Kidney (tissue), 13 donors: ENCODE measurements at regions not wholly inside any gene's neighbourhood (a gene's known extent, or its start where the extent isn't known, plus 50 kb on each side); places are given as distances from the start of the nearest gene placed in this dataset.

Source experiments
- DNase-seq, 5 donors: peaks; one replicate each; pipeline ENCODE4 v3.0.0-alpha.2; 2013 to 2020
- FAIRE-seq: peaks from 2 replicates; lab custom pipeline; 2012; peaks lifted over from hg19 to GRCh38; lab: Jason Lieb, UNC
- H3K27ac ChIP-seq, 2 donors: one replicate each; pipeline ENCODE4 v1.7.0; 2013; ENCODE audit warnings: low read depth in 2 of 2, low read length in 2 of 2, inconsistent platforms in 1 of 2
- H3K27me3 ChIP-seq: one replicate; pipeline ENCODE4 v1.7.1; 2013; ENCODE audit warnings: low read length, inconsistent platforms; ENCODE audit not compliant: control insufficient read depth, insufficient read depth
- H3K36me3 ChIP-seq, 3 donors: one replicate each; pipeline versions ENCODE4 v1.7.0 to v1.7.1; 2013; ENCODE audit warnings: low read length in 3 of 3, control low read depth in 1 of 3, inconsistent platforms in 1 of 3; ENCODE audit not compliant: insufficient read depth in 3 of 3, control insufficient read depth in 2 of 3
- H3K4me1 ChIP-seq, 3 donors: one replicate each; pipeline versions ENCODE4 v1.7.0 to v1.7.1; 2013; ENCODE audit warnings: low read length in 3 of 3, inconsistent platforms in 1 of 3, low read depth in 1 of 3; ENCODE audit not compliant: control insufficient read depth in 2 of 3, insufficient read depth in 2 of 3
- H3K4me3 ChIP-seq, 3 donors: one replicate each; pipeline versions ENCODE4 v1.7.0 to v1.8.1; 2013; ENCODE audit warnings: low read length in 3 of 3, control low read depth in 1 of 3, inconsistent platforms in 1 of 3
- H3K9ac ChIP-seq, 3 donors: one replicate each; pipeline versions ENCODE4 v1.7.0 to v1.7.1; 2013; ENCODE audit warnings: low read length in 3 of 3, control low read depth in 1 of 3, inconsistent platforms in 1 of 3
- H3K9me3 ChIP-seq, 3 donors: one replicate each; pipeline versions ENCODE4 v1.7.0 to v1.7.1; 2013; ENCODE audit warnings: low read length in 3 of 3, control low read depth in 1 of 3, inconsistent platforms in 1 of 3; ENCODE audit not compliant: control insufficient read depth in 2 of 3, insufficient read depth in 1 of 3
- intact Hi-C: fragments of 100-400 bp; cut with DNase I; formaldehyde crosslinking; loops from one replicate; pipeline ENCODE4 v1.11.1; 2022
- TF ChIP-seq, protein P1 (sequence below): IDR thresholded peaks from 3 replicates; pipeline ENCODE4 v1.5.1; 2012; ENCODE audit warnings: mild to moderate bottlenecking, moderate library complexity, borderline replicate concordance; ENCODE audit not compliant: insufficient read depth; ENCODE audit errors: extremely low read depth
- donor health status: control.
- donor health status: control.
- donor health status: control.
- donor health status: control.
- donor health status: control.
- donor health status: DM: yes; HTN: yes; CAD: no.
- donor health status: Normal renal cell carcinoma (clear cell type).

DNA sequence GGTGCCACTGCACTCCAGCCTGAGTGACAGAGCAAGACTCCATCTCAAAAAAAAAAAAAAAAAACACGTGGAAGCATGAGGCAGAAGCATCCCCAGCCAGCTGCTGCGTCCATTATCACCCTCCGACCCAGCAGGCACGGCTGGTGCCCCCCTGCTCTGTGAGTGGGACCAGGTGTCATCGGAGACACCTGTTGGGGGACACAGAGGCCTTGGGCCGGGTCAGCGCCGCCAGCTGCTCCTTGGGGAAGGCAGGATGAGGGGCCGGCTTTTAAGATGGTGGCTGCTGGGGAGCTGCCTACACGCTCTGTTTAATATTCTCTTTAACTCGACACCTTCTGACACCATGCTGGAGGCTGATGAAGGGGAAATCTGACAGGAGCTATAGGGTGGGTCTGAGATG, 80.2 kb upstream of the RUFY1 start:
- intact Hi-C loops = no loop called here
- Histone ChIP-seq H3K4me1 (no peaks in the 10 kb centered on the region), H3K36me3 (no peaks in the 10 kb centered on the region), H3K27ac (no peak overlapping the region), H3K27me3 (no peaks in the 10 kb centered on the region), H3K9me3 (no peaks in the 10 kb centered on the region), H3K9ac (no peak overlapping the region), H3K4me3 (no peak overlapping the region)
- FAIRE-seq = no peak
- TF ChIP-seq, protein P1, sequence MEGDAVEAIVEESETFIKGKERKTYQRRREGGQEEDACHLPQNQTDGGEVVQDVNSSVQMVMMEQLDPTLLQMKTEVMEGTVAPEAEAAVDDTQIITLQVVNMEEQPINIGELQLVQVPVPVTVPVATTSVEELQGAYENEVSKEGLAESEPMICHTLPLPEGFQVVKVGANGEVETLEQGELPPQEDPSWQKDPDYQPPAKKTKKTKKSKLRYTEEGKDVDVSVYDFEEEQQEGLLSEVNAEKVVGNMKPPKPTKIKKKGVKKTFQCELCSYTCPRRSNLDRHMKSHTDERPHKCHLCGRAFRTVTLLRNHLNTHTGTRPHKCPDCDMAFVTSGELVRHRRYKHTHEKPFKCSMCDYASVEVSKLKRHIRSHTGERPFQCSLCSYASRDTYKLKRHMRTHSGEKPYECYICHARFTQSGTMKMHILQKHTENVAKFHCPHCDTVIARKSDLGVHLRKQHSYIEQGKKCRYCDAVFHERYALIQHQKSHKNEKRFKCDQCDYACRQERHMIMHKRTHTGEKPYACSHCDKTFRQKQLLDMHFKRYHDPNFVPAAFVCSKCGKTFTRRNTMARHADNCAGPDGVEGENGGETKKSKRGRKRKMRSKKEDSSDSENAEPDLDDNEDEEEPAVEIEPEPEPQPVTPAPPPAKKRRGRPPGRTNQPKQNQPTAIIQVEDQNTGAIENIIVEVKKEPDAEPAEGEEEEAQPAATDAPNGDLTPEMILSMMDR = no peak
- peak in 2 of 5 donors; percentile 18 to 19 for DNase-seq

GRCh38 chr5:179468696-179469095, 81.7 kb upstream of the RUFY1 start:
- FAIRE-seq = no peak
- intact Hi-C loops = no loop called here
- no peaks in the 10 kb centered on the region for H3K4me1 ChIP-seq
- no peak for DNase-seq
- no peak overlapping the region for H3K9ac ChIP-seq
- no peak overlapping the region for H3K4me3 ChIP-seq
- no peaks in the 10 kb centered on the region for H3K27me3 ChIP-seq
- no peaks in the 10 kb centered on the region for H3K36me3 ChIP-seq
- H3K9me3 ChIP-seq = no peaks in the 10 kb centered on the region
- TF ChIP-seq, protein P1 = no peak
- H3K27ac ChIP-seq = no peak overlapping the region

- Histone ChIP-seq H3K4me1 (no peaks in the 10 kb centered on the region), H3K4me3 (no peak overlapping the region), H3K27me3 (no peaks in the 10 kb centered on the region), H3K9me3 (no peaks in the 10 kb centered on the region), H3K27ac (no peak overlapping the region), H3K36me3 (no peaks in the 10 kb centered on the region), H3K9ac (no peak overlapping the region)
- TF ChIP-seq, protein P1 = no peak
- intact Hi-C loops = no loop called here
- FAIRE-seq (no peak), DNase-seq (no peak)
Measured at GRCh38 chr5:179467441-179467840, 82.9 kb upstream of the RUFY1 start.

DNA sequence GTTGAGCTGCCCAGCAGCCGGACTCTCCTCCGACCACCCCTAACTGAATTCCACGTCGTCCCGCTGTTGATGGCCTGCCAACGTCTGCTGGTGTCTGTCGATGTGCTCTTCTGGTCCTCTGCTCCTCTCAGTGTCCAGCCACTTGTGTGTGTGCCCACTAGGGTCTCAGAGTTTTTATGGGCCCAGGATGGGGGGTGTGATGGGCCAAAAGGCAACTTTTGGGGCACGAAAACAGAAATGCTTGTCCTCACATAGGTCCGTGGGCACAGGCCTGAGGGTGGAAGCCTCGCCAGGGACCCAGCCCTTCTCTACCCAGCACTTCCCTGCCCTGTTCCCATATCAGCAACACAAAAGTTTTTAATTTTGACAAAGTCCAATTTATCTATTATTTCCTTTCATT, 85.7 kb upstream of the RUFY1 start:
- TF ChIP-seq, protein P1 = no peak
- H3K36me3 ChIP-seq = no peaks in the 10 kb centered on the region
- no peaks in the 10 kb centered on the region for H3K27me3 ChIP-seq
- FAIRE-seq (no peak), DNase-seq (no peak)
- no peak overlapping the region for H3K4me3 ChIP-seq
- intact Hi-C loops = no loop called here
- H3K9me3 ChIP-seq = no peaks in the 10 kb centered on the region
- H3K27ac ChIP-seq = no peak overlapping the region
- no peaks in the 10 kb centered on the region for H3K4me1 ChIP-seq
- no peak overlapping the region for H3K9ac ChIP-seq
